Spleen (tissue), 11 donors: ENCODE measurements at regions not wholly inside any gene's neighbourhood (a gene's known extent, or its start where the extent isn't known, plus 50 kb on each side); places are given as distances from the start of the nearest gene placed in this dataset.

ENCODE experiments used
- DNase-seq: peaks from one replicate; pipeline ENCODE4 v3.0.0-alpha.2; 2020
- H3K27ac ChIP-seq, 8 donors: fragments of 200-600 bp; sonication (generic) in 7 of 8; 1 replicate in 4 of 8; 2 replicates in 4 of 8; pipeline versions ENCODE4 v1.5.0 to v1.8.0; 2016 to 2021; ENCODE audit warnings: inconsistent platforms in 4 of 8, mild to moderate bottlenecking in 4 of 8, moderate library complexity in 1 of 8
- H3K27me3 ChIP-seq, 7 donors: fragments of 200-600 bp; sonication (generic) in 6 of 7; replicated peaks in 1 of 7; 1 replicate in 4 of 7; 2 replicates in 3 of 7; pipeline versions ENCODE4 v1.5.0 to v1.8.0; 2016 to 2021; ENCODE audit warnings: inconsistent platforms in 3 of 7, mild to moderate bottlenecking in 1 of 7
- H3K36me3 ChIP-seq, 6 donors: fragments of 200-600 bp; sonication (generic) in 5 of 6; 1 replicate in 4 of 6; 2 replicates in 2 of 6; pipeline versions ENCODE4 v1.5.0 to v1.8.0; 2016 to 2021; ENCODE audit warnings: inconsistent platforms in 2 of 6
- H3K4me1 ChIP-seq, 6 donors: fragments of 200-600 bp; sonication (generic) in 5 of 6; 1 replicate in 3 of 6; 2 replicates in 3 of 6; pipeline versions ENCODE4 v1.5.0 to v1.8.0; 2016 to 2021; ENCODE audit warnings: inconsistent platforms in 3 of 6
- H3K4me3 ChIP-seq, 8 donors: fragments of 200-600 bp; sonication (generic) in 7 of 8; 1 replicate in 4 of 8; 2 replicates in 4 of 8; pipeline versions ENCODE4 v1.5.0 to v1.8.0; 2016 to 2021; ENCODE audit warnings: inconsistent platforms in 4 of 8, mild to moderate bottlenecking in 4 of 8, moderate library complexity in 2 of 8
- H3K9me3 ChIP-seq, 8 donors: fragments of 200-600 bp; sonication (generic) in 7 of 8; 1 replicate in 4 of 8; 2 replicates in 4 of 8; pipeline versions ENCODE4 v1.5.0 to v1.8.0; 2016 to 2021; ENCODE audit warnings: inconsistent platforms in 4 of 8
- CTCF ChIP-seq, 11 experiments: fragments of 200-600 bp in 7 of 11; fragments of 450-650 bp in 4 of 11; sonication (generic) in 4 of 11; IDR thresholded peaks in 8 of 11; conservative IDR thresholded peaks in 3 of 11; 1 replicate in 7 of 11; 2 replicates in 4 of 11; pipeline versions ENCODE4 v1.4.0 to v1.8.0; 2016 to 2021; ENCODE audit warnings: antibody characterized with exemption in 11 of 11, inconsistent platforms in 4 of 11, mild to moderate bottlenecking in 1 of 11
- POLR2A ChIP-seq, 3 donors: fragments of 450-650 bp; IDR thresholded peaks; one replicate each; pipeline ENCODE4 v1.5.1; 2017; ENCODE audit warnings: antibody characterized with exemption in 3 of 3, mild to moderate bottlenecking in 1 of 3
- POLR2AphosphoS5 ChIP-seq, 3 donors: sonication (generic); formaldehyde crosslinking; IDR thresholded peaks; one replicate each; pipeline ENCODE4 v1.5.1; 2017; ENCODE audit warnings: antibody characterized with exemption in 3 of 3
- WGBS, 5 donors: extraction: QIAGEN DNeasy Blood & Tissue Kit in 3 of 5; methylation state at CpG; one replicate each; pipeline versions ENCODE4 v1.1.5 to v1.1.7; 2013 to 2018; 5-methylcytosine and 5-hydroxymethylcytosine counted together
- intact Hi-C: fragments of 100-400 bp; cut with DNase I; formaldehyde crosslinking; loops from one replicate; pipeline ENCODE4 v1.15.0; 2023; ENCODE audit warnings: low total_unique reads
- donor health status: healthy with polysubstance abuse.
- donor health status: DM: no; HTN: no; CAD: no; lungs with moderate emphysema.
- donor health status: DM: no; HTN: no; CAD: no.
- donor health status: Bipolar disorder and iron deficiency.
- donor health status: healthy.
- donor health status: DM: no; HTN: no; CAD: no.
- donor health status: DM: yes; HTN: yes; CAD: no.

- H3K27me3 ChIP-seq = peaks cover 0 to 11% (median 0%) of the 10 kb centered on the region in 7 donors
- no peaks in the 10 kb centered on the region for H3K9me3 ChIP-seq
- 81 to 93% (median 89%) methylated on average over 3 of the region's 3 CpGs for WGBS, 5 donors
- H3K4me1 ChIP-seq = no peaks in the 10 kb centered on the region
- H3K27ac ChIP-seq = no peak overlapping the region
- TF ChIP-seq CTCF (IDR thresholded peaks at IDR 0.05 in 8 of 11, conservative IDR thresholded peaks at IDR 0.05 in 3 of 11) = no peak
- no peak for TF ChIP-seq POLR2AphosphoS5 (IDR thresholded peaks at IDR 0.05)
- no peak for TF ChIP-seq POLR2A (IDR thresholded peaks at IDR 0.05)
- H3K4me3 ChIP-seq = no peak overlapping the region
- DNase-seq = no peak
- intact Hi-C loops = no loop called here
- H3K36me3 ChIP-seq = no peaks in the 10 kb centered on the region
Observed at GRCh38 chr18:2313332-2313731, 258.0 kb downstream of the METTL4 start.

- TF ChIP-seq POLR2A (IDR thresholded peaks at IDR 0.05) = no peak
- TF ChIP-seq CTCF (IDR thresholded peaks at IDR 0.05 in 8 of 11, conservative IDR thresholded peaks at IDR 0.05 in 3 of 11) = no peak
- no peak for TF ChIP-seq POLR2AphosphoS5 (IDR thresholded peaks at IDR 0.05)
- H3K36me3 ChIP-seq = no peaks in the 10 kb centered on the region
- intact Hi-C loops = no loop called here
- H3K27ac ChIP-seq = no peak overlapping the region
- no peaks in the 10 kb centered on the region for H3K4me1 ChIP-seq
- no peak overlapping the region for H3K4me3 ChIP-seq
- no peak for DNase-seq
- peaks cover 0 to 9% (median 0%) of the 10 kb centered on the region in 8 donors for H3K9me3 ChIP-seq
- H3K27me3 ChIP-seq = peaks cover 0 to 17% (median 0%) of the 10 kb centered on the region in 7 donors
- 71 to 86% (median 85%) methylated on average over 3 of the region's 3 CpGs for WGBS, 5 donors
Observed at GRCh38 chr18:2316082-2316750, 255.1 kb downstream of the METTL4 start.

GRCh38 chr18:2316751-2317696 lies 254.3 kb downstream of the METTL4 start:
- Histone ChIP-seq H3K9me3 (peaks cover 0 to 9% (median 0%) of the 10 kb centered on the region in 8 donors), H3K4me1 (no peaks in the 10 kb centered on the region), H3K36me3 (no peaks in the 10 kb centered on the region), H3K27ac (no peak overlapping the region), H3K4me3 (no peak overlapping the region), H3K27me3 (peaks cover 0 to 17% (median 0%) of the 10 kb centered on the region in 7 donors)
- 55 to 75% (median 65%) methylated on average over 5 of the region's 5 CpGs for WGBS, 5 donors
- no peak for TF ChIP-seq POLR2A (IDR thresholded peaks at IDR 0.05)
- no peak for TF ChIP-seq CTCF (IDR thresholded peaks at IDR 0.05 in 8 of 11, conservative IDR thresholded peaks at IDR 0.05 in 3 of 11)
- TF ChIP-seq POLR2AphosphoS5 (IDR thresholded peaks at IDR 0.05) = no peak
- intact Hi-C loops = no loop called here
- no peak for DNase-seq

GRCh38 chr18:2324459-2324858 lies 246.8 kb downstream of the METTL4 start:
- DNase-seq = no peak
- Histone ChIP-seq H3K27me3 (peaks cover 0 to 12% (median 0%) of the 10 kb centered on the region in 7 donors), H3K4me1 (no peaks in the 10 kb centered on the region), H3K27ac (no peak overlapping the region), H3K36me3 (no peaks in the 10 kb centered on the region), H3K9me3 (peaks cover 0 to 7% (median 2%) of the 10 kb centered on the region in 8 donors), H3K4me3 (no peak overlapping the region)
- no peak for TF ChIP-seq POLR2A (IDR thresholded peaks at IDR 0.05)
- TF ChIP-seq CTCF (IDR thresholded peaks at IDR 0.05 in 8 of 11, conservative IDR thresholded peaks at IDR 0.05 in 3 of 11) = no peak
- no peak for TF ChIP-seq POLR2AphosphoS5 (IDR thresholded peaks at IDR 0.05)
- intact Hi-C loops = no loop called here
